GM19372 (cell line): ENCODE measurements at regions not wholly inside any gene's neighbourhood (a gene's known extent, or its start where the extent isn't known, plus 50 kb on each side); places are given as distances from the start of the nearest gene placed in this dataset.
"Not testable (repeated sequence)": the region's sequence is repeated elsewhere in the genome, so short reads cannot be mapped to it uniquely, and the experiment has no call there.

Source experiments
- ATAC-seq: cut with Tn5 transposase; IDR thresholded peaks from one replicate; pipeline ENCODE4 v1.9.1; 2021; ENCODE audit warnings: mild to moderate bottlenecking, low read depth, moderate library complexity; ENCODE audit not compliant: unreplicated experiment

DNA sequence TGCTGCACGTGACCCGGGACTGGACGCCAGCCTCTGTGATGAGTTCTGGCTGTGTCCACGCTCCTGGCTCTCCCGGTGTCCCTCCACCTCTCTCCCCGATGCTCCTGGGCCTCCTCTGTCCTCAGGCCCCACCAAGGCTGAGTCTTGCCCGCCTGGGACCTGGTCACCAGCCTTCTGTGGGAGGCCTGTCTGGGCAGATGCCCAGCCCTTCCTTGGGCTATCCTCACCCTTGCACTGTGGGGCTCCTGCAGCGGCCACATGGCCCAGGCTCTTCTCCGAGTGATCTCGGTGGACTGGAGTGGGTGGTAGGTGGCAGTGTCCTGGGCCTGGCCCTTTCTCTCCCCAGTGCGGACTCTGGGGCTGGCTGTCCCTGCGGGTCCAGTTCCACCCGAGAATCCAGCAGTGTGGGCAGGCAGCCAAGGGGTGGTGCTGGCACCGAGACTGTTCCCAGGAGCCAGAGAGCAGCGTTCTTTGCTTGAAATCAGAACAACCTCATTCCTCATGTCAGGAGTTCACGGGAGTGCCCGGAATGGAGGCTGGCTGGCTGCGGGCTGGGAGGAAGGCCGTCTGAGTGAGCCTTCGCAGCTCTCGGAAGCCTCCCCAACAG is 94.6 kb downstream of the TMEM121 start:
- not testable (repeated sequence) for ATAC-seq

DNA sequence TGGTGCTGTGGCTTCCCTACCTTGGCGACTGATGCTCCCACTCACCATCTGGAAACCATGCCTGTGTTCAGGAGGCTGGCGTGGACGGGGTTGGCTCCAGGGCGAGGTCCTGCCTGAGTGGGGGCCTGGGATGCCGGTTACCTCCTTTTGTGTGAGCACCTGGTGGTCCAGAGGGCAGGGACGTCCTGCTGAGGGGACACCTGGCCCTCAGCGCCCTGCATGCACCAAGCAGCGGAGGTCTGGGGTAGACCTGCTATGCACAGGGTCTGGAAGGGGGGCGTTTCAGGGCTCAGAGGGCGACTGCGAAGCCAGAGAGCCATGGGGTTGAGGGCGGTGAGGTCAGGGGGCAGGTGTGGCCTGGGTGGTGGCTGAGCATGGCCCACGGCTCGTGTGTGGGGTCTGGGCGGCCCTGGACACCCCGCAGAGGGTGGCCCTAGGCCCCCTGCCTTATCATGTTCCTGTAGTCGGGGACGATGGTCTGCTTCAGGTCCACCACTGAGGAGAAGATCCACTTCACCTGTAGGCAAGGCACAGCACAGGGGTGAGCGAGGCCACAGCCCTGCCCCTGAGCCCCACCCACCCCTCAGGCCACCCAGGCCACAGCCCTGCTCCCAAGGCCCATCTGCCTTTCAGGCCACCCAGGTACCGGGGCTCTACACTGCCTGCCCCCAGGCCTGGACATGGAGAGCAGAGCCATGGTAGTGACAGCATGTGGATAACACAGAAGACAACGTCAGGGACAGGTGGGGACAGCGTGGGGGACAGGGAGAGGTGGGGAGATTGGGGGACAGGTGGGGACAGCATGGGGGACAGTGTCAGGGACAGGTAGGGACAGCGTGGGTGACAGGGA is 95.3 kb downstream of the TMEM121 start:
- not testable (repeated sequence) for ATAC-seq

DNA sequence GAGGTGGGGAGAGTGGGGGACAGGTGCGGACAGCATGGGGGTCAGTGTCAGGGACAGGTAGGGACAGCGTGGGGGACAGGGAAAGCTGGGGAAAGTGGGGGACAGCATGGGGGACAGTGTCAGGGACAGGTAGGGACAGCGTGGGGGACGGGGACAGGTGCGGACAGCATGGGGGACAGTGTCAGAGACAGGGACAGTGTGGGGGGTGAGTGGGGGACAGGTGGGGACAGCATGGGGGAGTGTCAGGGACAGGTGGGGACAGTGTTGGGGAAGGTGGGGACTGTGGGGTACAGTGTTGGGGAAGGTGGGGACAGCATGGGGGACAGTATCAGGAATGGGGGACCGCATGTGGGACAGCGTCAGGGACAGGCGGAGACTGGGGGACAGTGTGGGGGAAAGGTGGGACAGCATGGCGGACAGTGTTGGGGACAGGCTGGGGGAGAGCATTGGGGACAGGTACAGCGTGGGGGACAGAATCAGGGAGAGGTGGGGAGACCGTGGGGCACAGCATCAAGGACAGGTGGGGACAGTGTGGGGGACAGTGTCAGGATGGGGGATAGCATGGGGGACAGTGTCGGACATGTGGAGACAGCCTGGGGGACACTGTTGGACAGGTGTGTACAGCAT is 96.1 kb downstream of the TMEM121 start:
- ATAC-seq = no peak

DNA sequence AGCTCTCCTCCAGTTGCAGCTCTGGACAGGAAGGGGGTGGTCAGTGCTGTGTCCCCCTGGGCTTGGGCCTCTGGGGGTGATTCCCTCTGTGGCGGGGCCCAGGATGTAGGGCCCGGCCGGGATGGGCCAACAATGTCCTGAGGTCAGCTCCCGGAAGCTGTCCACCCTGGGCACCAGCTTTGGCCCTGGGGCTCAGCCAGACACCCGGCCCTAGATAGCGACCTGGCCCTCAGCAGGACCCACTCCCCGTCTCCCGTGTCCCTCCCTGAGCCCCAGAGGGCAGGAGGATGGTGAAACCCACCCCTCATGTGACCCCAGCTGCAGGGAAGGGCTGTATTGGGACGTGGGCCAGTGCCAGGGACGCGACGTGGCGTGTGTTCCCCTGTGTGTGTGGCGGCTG is 96.8 kb downstream of the TMEM121 start:
- not testable (repeated sequence) for ATAC-seq

DNA sequence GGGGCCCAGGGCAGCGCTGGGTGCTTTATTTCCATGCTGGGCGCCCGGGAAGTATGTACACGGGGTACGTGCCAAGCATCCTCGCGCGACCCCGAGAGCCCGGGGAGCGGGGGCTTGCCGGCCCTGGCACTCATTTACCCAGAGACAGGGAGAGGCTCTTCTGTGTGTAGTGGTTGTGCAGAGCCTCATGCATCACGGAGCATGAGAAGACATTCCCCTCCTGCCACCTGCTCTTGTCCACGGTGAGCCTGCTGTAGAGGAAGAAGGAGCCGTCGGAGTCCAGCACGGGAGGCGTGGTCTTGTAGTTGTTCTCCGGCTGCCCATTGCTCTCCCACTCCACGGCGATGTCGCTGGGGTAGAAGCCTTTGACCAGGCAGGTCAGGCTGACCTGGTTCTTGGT is 98.0 kb downstream of the TMEM121 start:
- ATAC-seq = not testable (repeated sequence)

DNA sequence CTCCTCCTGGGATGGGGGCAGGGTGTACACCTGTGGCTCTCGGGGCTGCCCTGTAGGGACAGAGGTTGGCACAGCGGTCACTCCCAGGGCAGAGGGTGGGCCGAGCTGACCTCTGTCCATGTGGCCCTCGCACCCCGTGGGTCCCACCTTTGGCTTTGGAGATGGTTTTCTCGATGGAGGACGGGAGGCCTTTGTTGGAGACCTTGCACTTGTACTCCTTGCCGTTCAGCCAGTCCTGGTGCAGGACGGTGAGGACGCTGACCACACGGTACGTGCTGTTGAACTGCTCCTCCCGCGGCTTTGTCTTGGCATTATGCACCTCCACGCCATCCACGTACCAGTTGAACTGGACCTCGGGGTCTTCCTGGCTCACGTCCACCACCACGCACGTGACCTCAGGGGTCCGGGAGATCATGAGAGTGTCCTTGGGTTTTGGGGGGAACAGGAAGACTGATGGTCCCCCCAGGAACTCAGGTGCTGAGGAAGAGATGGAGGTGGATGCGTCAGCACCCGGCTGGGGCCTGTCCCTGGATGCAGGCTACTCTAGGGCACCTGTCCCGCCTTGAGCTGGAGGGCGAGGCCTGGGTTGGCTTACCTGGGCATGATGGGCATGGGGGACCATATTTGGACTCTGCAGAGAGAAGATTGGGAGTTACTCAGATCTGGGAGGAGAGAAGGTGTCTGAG is 98.5 kb downstream of the TMEM121 start:
- not testable (repeated sequence) for ATAC-seq

DNA sequence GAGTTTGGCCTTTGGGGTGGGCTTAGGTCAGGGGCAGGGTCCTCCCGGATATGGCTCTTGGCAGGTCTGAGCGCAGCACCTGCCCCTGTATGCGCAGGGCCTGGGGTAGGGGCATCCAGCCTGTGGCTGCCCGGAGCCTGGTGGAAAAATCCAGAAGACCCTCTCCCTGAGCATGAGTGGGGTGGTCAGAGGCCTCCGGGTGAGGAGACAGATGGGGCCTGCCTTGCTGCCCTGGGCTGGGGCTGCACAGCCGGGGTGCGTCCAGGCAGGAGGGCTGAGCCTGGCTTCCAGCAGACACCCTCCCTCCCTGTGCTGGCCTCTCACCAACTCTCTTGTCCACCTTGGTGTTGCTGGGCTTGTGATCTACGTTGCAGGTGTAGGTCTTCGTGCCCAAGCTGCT is 99.1 kb downstream of the TMEM121 start:
- ATAC-seq = not testable (repeated sequence)

DNA sequence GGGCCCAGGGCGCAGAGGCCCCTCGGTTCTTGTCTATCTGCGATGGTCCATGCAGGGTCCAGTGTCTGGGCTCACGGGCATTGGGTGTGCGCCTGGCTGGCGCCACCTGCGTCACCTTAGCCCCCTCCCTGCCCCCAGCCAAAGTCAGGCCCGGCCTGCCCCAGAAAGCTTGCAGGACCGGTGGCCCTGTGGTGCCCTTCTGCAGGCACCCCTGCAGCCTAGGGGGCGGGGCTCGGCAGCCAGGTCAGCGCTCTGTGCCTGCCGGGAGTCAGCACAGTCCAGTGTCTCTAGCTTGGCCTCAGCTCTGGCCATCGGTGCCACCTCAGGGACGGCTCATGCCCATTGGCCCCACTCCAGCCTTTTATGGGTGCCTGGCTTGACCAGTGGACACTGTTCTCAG is 99.7 kb downstream of the TMEM121 start:
- not testable (repeated sequence) for ATAC-seq

DNA sequence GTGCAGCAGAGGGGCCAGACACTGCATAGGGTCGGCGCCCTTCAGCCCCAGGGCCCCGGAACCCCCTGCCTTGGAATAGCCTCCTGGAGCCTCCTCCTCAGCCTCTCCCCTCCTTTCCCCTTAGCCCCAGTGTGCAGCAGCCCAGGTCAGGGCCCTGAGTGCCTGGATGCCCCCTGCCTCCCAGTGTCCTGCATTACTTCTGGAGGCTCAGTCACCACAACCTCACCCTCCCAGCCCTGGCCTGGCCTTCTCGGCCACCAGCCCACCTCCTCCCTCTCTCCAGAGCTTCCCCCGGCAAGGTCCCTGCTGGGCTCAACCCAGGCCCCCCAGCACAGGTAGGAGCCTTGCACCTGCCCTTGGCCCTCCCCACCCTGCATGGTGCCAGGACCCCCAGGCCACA is 100.3 kb downstream of the TMEM121 start:
- not testable (repeated sequence) for ATAC-seq

DNA sequence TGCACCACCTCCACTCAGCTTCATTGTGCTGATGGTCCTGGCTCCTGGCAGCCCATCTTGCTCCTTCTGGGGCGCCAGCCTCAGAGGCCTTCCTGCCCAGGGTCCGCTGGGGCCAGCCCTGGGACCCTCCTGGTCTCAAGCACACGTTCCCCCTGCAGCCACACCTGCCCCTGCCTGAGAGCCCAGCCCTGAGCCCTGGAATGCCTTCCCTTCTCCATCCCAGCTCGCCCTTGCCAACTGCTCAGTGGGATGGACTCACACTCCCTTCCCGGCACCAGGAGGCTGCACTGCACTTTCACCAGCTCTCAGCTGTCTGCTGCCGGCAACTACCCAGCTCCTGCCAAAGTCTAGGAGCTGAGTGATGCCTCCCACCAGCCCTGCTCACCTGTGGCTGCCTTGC is 100.9 kb downstream of the TMEM121 start:
- not testable (repeated sequence) for ATAC-seq

DNA sequence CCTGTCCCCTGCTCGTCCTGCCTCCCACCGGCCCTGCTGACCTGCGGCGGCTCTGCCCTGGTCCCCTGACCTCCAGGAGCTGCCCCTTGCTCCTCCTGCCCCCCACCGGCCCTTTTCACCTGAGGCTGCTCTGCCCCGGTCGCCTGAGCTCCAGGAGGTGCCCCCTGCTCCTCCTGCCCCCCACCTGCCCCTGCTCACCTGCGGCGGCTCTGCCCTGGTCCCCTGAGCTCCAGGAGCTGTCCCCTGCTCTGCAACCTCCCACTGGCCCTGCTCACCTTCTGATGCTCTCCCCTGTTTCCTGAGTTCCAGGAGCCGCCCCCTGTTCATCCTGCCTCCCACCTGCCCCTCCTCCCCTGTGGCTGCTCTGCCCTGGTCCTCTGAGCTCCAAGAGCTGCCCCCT is 101.3 kb downstream of the TMEM121 start:
- ATAC-seq = no peak

DNA sequence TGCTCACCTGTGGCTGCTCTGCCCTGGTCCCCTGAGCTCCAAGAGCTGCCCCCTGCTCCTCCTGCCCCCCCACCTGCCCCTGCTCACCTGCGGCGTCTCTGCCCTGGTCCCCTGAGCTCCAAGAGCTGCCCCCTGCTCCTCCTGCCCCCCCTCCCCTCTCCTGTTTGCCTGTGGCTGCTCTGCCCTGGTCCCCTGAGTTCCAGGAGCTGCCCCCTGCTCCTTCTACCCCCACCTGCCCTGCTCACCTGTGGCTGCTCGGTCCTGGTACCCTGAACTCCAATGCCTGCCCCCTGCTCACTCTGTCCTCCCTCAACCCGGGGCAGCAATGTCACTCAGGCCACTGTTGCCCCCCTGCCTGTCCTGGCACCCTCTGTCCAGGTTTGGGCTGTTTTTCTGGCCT is 101.7 kb downstream of the TMEM121 start:
- not testable (repeated sequence) for ATAC-seq

DNA sequence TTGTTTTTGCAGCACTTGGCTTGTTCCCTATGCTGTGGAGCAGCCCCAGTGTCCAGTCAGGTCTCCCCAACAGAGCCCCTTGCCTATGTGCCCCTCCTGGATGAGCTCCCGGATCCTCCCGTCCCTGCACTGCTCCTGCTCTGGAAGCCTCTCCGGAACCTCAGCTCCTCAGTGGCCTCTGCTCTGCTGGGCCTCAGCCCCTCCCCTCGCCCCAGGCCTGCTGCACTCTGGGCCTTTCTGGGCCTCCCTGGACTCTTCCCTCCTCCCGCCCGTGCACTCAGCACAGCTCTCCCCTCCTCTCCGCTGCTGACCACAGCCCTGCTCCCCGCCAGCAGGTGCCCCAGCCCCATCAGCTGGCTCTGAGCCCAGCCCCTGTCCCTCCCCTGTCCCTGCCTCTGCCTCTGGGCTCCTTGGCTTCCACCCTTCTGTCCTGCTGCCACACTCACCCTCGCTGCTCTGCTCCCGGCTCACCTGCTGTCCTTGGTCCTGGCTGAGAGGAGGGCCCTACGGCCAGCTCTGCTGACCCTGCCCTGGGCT is 102.2 kb downstream of the TMEM121 start:
- not testable (repeated sequence) for ATAC-seq

DNA sequence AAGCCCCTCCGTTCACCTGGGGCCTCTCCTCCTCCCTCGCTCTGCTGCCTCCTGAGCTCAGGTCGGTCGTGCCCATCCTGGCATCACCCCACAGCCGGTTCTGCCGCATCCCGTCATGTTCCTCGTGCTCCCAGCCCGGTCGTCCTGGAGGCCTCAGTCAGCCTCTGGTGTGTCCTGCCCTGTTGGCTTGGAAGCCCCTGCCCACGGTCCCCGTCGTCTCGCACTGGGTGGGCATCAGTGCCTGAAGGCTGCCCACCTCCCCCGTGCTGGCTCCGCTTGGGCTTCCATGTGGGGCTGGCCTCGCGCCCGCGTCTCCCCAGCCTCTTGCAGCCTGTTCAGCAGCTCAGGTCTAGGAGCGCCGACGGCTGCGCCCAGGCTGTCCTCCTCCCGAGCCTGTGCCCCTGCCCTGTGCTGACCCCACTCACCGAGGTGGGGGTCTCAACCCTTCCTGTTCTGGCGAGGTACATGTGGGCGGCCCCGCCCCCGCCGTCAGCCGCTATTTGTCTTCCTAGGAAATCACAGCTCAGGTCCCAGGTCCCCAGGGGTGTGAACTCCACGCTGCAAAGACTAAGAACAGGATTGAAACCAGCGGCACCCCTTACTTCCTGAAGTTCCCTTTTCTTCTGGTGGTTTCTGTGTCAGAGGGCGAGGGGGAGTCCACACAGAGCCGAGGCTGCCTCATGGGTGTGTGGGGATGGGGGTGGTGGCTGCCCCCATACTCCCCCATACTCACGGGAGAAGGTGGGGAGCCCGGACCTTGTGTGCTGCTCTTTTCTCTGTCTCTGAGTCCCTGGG is 102.9 kb downstream of the TMEM121 start:
- ATAC-seq = not testable (repeated sequence)

DNA sequence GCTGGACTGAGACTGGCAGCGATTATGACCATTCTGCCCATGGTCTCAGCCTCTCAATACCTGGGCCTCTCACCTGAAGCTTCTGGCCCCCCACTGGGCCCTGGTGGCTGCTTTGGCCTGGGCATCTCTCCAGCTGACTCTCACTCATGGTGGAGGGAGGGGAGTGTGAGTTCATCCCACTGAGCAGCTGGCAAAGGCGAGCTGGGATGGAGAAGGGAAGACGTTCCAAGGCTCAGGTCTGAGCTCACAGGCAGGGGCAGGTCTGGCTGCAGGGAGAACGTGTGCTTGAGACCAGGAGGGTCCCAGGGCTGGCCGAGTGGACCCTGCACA is 103.5 kb downstream of the TMEM121 start:
- no peak for ATAC-seq

DNA sequence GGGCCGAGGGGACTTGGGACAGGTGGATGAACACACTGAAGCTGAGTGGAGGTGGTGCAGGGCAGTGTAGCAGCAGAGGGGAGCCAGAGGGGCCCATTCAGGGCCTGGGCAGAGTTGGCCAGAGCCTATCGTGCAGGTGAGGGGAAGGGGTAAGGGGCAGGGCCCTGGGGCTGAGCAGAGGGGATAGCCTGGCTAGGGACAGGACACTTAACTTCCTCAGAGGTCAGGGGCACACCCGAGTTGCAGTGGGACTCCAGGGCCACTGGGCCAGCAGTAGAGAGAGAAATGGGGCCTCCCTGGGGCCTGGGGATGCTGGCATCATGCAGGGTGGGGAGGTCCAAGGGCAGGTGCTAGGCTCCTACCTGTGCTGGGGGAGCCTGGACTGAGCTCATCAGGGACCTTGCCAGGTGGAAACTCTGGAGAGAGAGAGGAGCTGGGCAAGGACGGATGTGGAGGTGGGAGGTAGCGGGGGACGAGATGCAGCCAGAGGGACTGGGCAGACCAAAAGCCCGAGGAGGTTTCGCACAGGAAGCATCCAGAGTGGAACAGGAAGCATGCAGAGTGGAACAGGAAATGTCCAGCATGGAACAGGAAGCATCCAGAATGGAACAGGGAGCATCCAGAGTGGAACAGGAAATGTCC is 104.0 kb downstream of the TMEM121 start:
- not testable (repeated sequence) for ATAC-seq

DNA sequence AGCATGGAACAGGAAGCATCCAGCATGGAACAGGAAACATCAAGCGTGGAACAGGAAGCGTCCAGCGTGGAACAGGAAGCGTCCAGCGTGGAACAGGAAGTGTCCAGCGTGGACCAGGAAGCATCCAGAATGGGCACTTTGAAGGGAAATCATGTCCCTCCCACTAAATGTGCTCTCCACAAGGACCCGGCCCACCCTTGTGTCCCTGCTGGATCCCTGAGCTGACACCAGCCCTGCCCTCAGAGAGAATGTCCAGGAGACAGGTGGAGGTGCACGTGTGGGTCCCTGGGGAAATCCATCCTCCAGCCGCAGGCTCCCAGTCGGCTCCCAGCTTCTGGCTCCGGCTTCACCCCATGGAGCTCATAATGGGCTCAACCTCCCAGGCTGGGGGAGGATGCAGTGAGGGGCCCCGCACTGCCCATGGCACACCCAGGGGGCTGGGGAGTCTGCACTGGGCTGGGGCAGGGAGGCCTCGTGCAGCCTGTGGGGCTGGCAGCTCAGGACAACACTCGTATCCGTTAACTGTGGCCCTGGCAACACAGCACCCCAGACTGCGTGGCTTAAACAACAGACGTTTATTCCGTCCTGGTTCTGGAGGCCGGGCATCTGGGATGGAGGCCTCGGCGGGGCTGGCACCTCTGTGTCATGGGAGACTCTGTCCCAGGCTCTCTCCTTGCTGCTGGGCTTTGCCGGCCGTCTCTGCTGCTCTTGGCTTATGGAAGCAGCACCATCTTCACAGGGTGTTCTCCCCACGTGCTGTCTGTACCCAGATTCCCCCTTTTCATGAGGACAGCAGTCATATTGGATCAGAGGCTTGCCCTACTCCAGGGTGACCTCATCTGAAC is 104.8 kb downstream of the TMEM121 start:
- ATAC-seq = not testable (repeated sequence)

DNA sequence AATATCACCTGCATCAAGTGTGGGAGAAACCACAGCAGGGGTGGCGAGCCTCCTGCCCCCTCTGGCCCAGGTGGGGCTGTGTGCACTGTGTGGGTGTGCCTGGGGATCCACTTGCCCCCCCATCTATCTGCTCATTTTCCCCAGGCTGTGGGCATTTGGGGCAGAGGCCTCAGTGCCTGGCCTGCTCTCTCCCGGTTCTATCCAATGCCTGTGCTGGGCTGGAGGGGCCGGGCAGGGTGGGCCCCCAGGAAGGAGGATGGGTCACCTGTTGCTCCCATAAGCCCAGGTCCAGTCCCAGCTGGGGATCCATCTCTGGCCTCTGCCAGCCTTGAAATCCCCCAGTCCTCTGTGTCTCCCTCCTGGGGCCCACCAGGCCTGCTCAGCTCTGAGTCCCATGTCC is 105.6 kb downstream of the TMEM121 start:
- no peak for ATAC-seq

DNA sequence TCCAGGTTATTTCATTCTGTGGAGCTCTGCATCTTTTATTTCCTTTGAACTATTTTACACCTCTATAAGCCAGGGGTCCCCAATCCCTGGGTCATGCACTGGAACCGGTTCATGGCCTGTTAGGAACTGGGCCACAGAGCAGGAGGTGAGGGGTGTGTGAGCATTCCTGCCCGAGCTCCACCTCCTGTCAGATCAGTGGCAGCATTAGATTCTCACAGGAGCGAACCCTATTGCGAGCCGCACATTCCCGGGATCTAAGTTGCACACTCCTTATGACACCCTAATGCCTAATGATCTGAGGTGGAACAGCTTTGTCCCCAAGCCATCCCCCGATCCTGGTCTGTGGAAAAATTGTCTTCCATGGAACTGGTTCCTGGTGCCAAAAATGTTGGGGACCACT is 107.2 kb downstream of the TMEM121 start:
- ATAC-seq = not testable (repeated sequence)
